HEK293 (cell line): ENCODE measurements at regions not wholly inside any gene's neighbourhood (a gene's known extent, or its start where the extent isn't known, plus 50 kb on each side); places are given as distances from the start of the nearest gene placed in this dataset.

Source experiments
- CTCF ChIA-PET: fragments of 350-600 bp; formaldehyde crosslinking; extraction: SDS; loops from one replicate; lab custom pipeline; 2021; ENCODE audit warnings: antibody characterized with exemption; lab: Yijun Ruan, JAX
- POLR2A ChIA-PET: fragments of 300-600 bp; formaldehyde crosslinking; extraction: SDS; loops from one replicate; lab custom pipeline; 2020; ENCODE audit warnings: antibody characterized with exemption, inconsistent platforms; lab: Yijun Ruan, JAX
- H3K27ac ChIP-seq: fragments of 200-500 bp; sonication (Bioruptor generic); 2 replicates; pipeline ENCODE4 v1.5.1; 2014; ENCODE audit warnings: low read depth, low read length, control low read depth, inconsistent platforms; ENCODE audit errors: extremely low read depth
- H3K36me3 ChIP-seq, 2 experiments: fragments of 200-500 bp in 1 of 2; sonication (Bioruptor generic) in 1 of 2; 1 replicate in 1 of 2; 2 replicates in 1 of 2; pipeline ENCODE4 v1.5.1; 2014 to 2017; ENCODE audit warnings: inconsistent platforms in 2 of 2, low read length in 2 of 2; ENCODE audit not compliant: control insufficient read depth in 2 of 2, insufficient read depth in 1 of 2
- H3K4me1 ChIP-seq: fragments of 200-500 bp; sonication (Bioruptor generic); 2 replicates; pipeline ENCODE4 v1.5.1; 2014; ENCODE audit warnings: mild to moderate bottlenecking, low read length, inconsistent platforms; ENCODE audit not compliant: control insufficient read depth, insufficient read depth
- H3K4me3 ChIP-seq: 2 replicates; pipeline ENCODE4 v1.5.1; 2011; ENCODE audit warnings: low read depth, mild to moderate bottlenecking, control low read depth, low read length, moderate library complexity
- H3K9me3 ChIP-seq: fragments of 200-500 bp; sonication (Bioruptor generic); 2 replicates; pipeline ENCODE4 v1.5.1; 2014; ENCODE audit warnings: low read depth, low read length, inconsistent platforms; ENCODE audit not compliant: control insufficient read depth, insufficient read depth
- BCL11A ChIP-seq: fragments of 450-650 bp; formaldehyde crosslinking; IDR thresholded peaks from 2 replicates; pipeline ENCODE4 v1.5.1; 2016; ENCODE audit warnings: low read depth, missing biosample characterization, missing genetic modification characterization
- GLI2 ChIP-seq: fragments of 450-650 bp; formaldehyde crosslinking; IDR thresholded peaks from 2 replicates; pipeline ENCODE4; 2017; ENCODE audit warnings: missing biosample characterization, missing genetic modification characterization, low read depth, borderline replicate concordance
- HOXA7 ChIP-seq: sonication (generic); formaldehyde crosslinking; IDR thresholded peaks from 2 replicates; pipeline ENCODE4 v1.8.1; 2022; ENCODE audit warnings: missing genetic modification reagents, borderline replicate concordance
- KLF1 ChIP-seq: fragments of 450-650 bp; formaldehyde crosslinking; IDR thresholded peaks from 2 replicates; pipeline ENCODE4 v1.5.1; 2016; ENCODE audit warnings: missing biosample characterization, missing genetic modification characterization
- KLF7 ChIP-seq: fragments of 450-650 bp; formaldehyde crosslinking; IDR thresholded peaks from 2 replicates; pipeline ENCODE4 v1.5.1; 2016; ENCODE audit warnings: missing biosample characterization, missing genetic modification characterization, borderline replicate concordance
- KLF8 ChIP-seq: fragments of 450-650 bp; formaldehyde crosslinking; IDR thresholded peaks from 2 replicates; pipeline ENCODE4 v1.5.1; 2016; ENCODE audit warnings: missing biosample characterization, missing genetic modification characterization
- PRDM6 ChIP-seq: fragments of 450-650 bp; formaldehyde crosslinking; IDR thresholded peaks from 2 replicates; pipeline ENCODE4 v1.5.1; 2017; ENCODE audit warnings: missing biosample characterization, missing genetic modification characterization
- REPIN1 ChIP-seq: fragments of 450-650 bp; formaldehyde crosslinking; IDR thresholded peaks from 2 replicates; pipeline ENCODE4 v1.5.1; 2017; ENCODE audit warnings: missing biosample characterization, missing genetic modification characterization, low read depth
- TCF7L2 ChIP-seq: IDR thresholded peaks from 2 replicates; pipeline ENCODE4 v1.6.1; 2011; ENCODE audit warnings: low read depth, mild to moderate bottlenecking, inconsistent platforms, low read length, moderate library complexity, borderline replicate concordance
- ZBTB21 ChIP-seq: fragments of 450-650 bp; formaldehyde crosslinking; IDR thresholded peaks from 2 replicates; pipeline ENCODE4 v1.5.1; 2017; ENCODE audit warnings: missing biosample characterization, missing genetic modification characterization
- ZNF114 ChIP-seq: fragments of 450-650 bp; formaldehyde crosslinking; IDR thresholded peaks from 2 replicates; pipeline ENCODE4 v1.5.0; 2017; ENCODE audit warnings: missing biosample characterization, missing genetic modification characterization
- ZNF26 ChIP-seq: fragments of 450-650 bp; formaldehyde crosslinking; IDR thresholded peaks from 2 replicates; pipeline ENCODE4 v1.5.1; 2016; ENCODE audit warnings: missing biosample characterization, missing genetic modification characterization
- ZNF335 ChIP-seq: fragments of 450-650 bp; formaldehyde crosslinking; conservative IDR thresholded peaks from 2 replicates; pipeline ENCODE4 v1.5.1; 2016; ENCODE audit warnings: missing biosample characterization, missing genetic modification characterization
- ZNF426 ChIP-seq: fragments of 450-650 bp; formaldehyde crosslinking; IDR thresholded peaks from 2 replicates; pipeline ENCODE4 v1.5.1; 2017; ENCODE audit warnings: missing biosample characterization, missing genetic modification characterization, mild to moderate bottlenecking, inconsistent platforms, moderate library complexity
- ZNF514 ChIP-seq: fragments of 450-650 bp; formaldehyde crosslinking; IDR thresholded peaks from 2 replicates; pipeline ENCODE4 v1.5.1; 2016; ENCODE audit warnings: missing biosample characterization, missing genetic modification characterization
- ZNF518A ChIP-seq: fragments of 450-650 bp; formaldehyde crosslinking; conservative IDR thresholded peaks from 2 replicates; pipeline ENCODE4 v1.5.1; 2016; ENCODE audit warnings: low read depth, missing biosample characterization, missing genetic modification characterization
- ZNF555 ChIP-seq: fragments of 450-650 bp; formaldehyde crosslinking; conservative IDR thresholded peaks from 2 replicates; pipeline ENCODE4 v1.5.1; 2017; ENCODE audit warnings: missing biosample characterization, mild to moderate bottlenecking, missing genetic modification characterization, inconsistent platforms
- ZNF585B ChIP-seq: fragments of 450-650 bp; formaldehyde crosslinking; IDR thresholded peaks from 2 replicates; pipeline ENCODE4 v1.5.1; 2016; ENCODE audit warnings: missing biosample characterization, missing genetic modification characterization
- ZNF707 ChIP-seq: fragments of 450-650 bp; formaldehyde crosslinking; IDR thresholded peaks from 2 replicates; pipeline ENCODE4 v1.5.1; 2016; ENCODE audit warnings: missing biosample characterization, missing genetic modification characterization
- ZNF768 ChIP-seq: fragments of 450-650 bp; formaldehyde crosslinking; IDR thresholded peaks from 2 replicates; pipeline ENCODE4 v1.5.1; 2018; ENCODE audit warnings: missing biosample characterization, mild to moderate bottlenecking, missing genetic modification characterization

GRCh38 chr1:104801344-104801743 is 1051.6 kb downstream of the AMY1C start (continued):
- TF ChIP-seq ZNF26 (tag by site-specific recombination) = no peak
- no peak for TF ChIP-seq ZNF514 (tag by site-specific recombination)

GRCh38 chr1:104804147-104804546 is 1054.4 kb downstream of the AMY1C start:
- Histone ChIP-seq H3K9me3 (no peaks in the 10 kb centered on the region), H3K4me3 (no peak overlapping the region), H3K36me3 (no peaks in the 10 kb centered on the region), H3K4me1 (no peaks in the 10 kb centered on the region), H3K27ac (no peak overlapping the region)
- ChIA-PET POLR2A (no interaction called here), CTCF (no interaction called here)
- TF ChIP-seq TCF7L2 = no peak
- no peak for TF ChIP-seq ZNF585B (tag by site-specific recombination)
- no peak for TF ChIP-seq ZNF114 (tag by site-specific recombination)
- TF ChIP-seq REPIN1 = no peak
- TF ChIP-seq KLF8 (tag by site-specific recombination) = no peak
- no peak for TF ChIP-seq BCL11A (tag by site-specific recombination)
- no peak for TF ChIP-seq PRDM6 (tag by site-specific recombination)
- TF ChIP-seq GLI2 (tag by site-specific recombination) = no peak
- TF ChIP-seq ZNF518A (tag by site-specific recombination) = no peak
- TF ChIP-seq ZNF707 (tag by site-specific recombination) = no peak
- no peak for TF ChIP-seq KLF7
- TF ChIP-seq HOXA7 (CRISPR knock-in tag) = no peak
- no peak for TF ChIP-seq ZNF768 (tag by site-specific recombination)
- TF ChIP-seq KLF1 (tag by site-specific recombination) = no peak
- TF ChIP-seq ZNF335 (tag by site-specific recombination) = no peak
- no peak for TF ChIP-seq ZNF426 (tag by site-specific recombination)
- TF ChIP-seq ZBTB21 (tag by site-specific recombination) = no peak
- no peak for TF ChIP-seq ZNF555
